ENCODE measurements at regions not wholly inside any gene's neighbourhood (a gene's known extent, or its start where the extent isn't known, plus 50 kb on each side); places are given as distances from the start of the nearest gene placed in this dataset.
"Not testable (repeated sequence)": the region's sequence is repeated elsewhere in the genome, so short reads cannot be mapped to it uniquely, and the experiment has no call there.

GRCh38 chr4:108458681-108459080 lies 161.7 kb upstream of the RPL34 start:
- DNase-seq (ENCODE audit: low read depth in 3 of 3), result no peak

GRCh38 chr4:108454227-108454626 lies 166.1 kb upstream of the RPL34 start:
- no peak for DNase-seq (ENCODE audit: low read depth in 3 of 3)

GRCh38 chr4:108453366-108453765 lies 167.0 kb upstream of the RPL34 start:
- no peak for DNase-seq (ENCODE audit: low read depth in 3 of 3)

- DNase-seq (ENCODE audit: low read depth in 3 of 3), result no peak
Measured at GRCh38 chr4:108450236-108450898, 170.0 kb upstream of the RPL34 start.

- DNase-seq (ENCODE audit: low read depth in 3 of 3), result no peak
Measured at GRCh38 chr4:108449129-108449528, 171.2 kb upstream of the RPL34 start.

GRCh38 chr4:108446556-108446955 lies 173.8 kb upstream of the RPL34 start:
- DNase-seq (ENCODE audit: low read depth in 3 of 3), result no peak

- DNase-seq (ENCODE audit: low read depth in 3 of 3), result no peak
Measured at GRCh38 chr4:108445716-108446115, 174.7 kb upstream of the RPL34 start.

- DNase-seq (ENCODE audit: low read depth in 3 of 3), result no peak
Measured at GRCh38 chr4:108443585-108443984, 176.8 kb upstream of the RPL34 start.

- DNase-seq (ENCODE audit: low read depth in 3 of 3), result no peak
Measured at GRCh38 chr4:108433832-108434231, 186.5 kb upstream of the RPL34 start.

- DNase-seq (ENCODE audit: low read depth in 3 of 3), result not testable (repeated sequence)
Measured at GRCh38 chr4:108433394-108433793, 187.0 kb upstream of the RPL34 start.

- no peak for DNase-seq (ENCODE audit: low read depth in 3 of 3)
Measured at GRCh38 chr4:108432418-108432817, 188.0 kb upstream of the RPL34 start.

- DNase-seq (ENCODE audit: low read depth in 3 of 3), result no peak
Measured at GRCh38 chr4:108431986-108432385, 188.4 kb upstream of the RPL34 start.

- no peak for DNase-seq (ENCODE audit: low read depth in 3 of 3)
Measured at GRCh38 chr4:108430921-108431320, 189.5 kb upstream of the RPL34 start.

GRCh38 chr4:108429662-108430061 lies 190.7 kb upstream of the RPL34 start:
- DNase-seq (ENCODE audit: low read depth in 3 of 3), result no peak

GRCh38 chr4:108428923-108429322 lies 191.5 kb upstream of the RPL34 start:
- DNase-seq (ENCODE audit: low read depth in 3 of 3), result no peak

GRCh38 chr4:108427946-108428485 lies 192.4 kb upstream of the RPL34 start:
- no peak for DNase-seq (ENCODE audit: low read depth in 3 of 3)

- no peak for DNase-seq (ENCODE audit: low read depth in 3 of 3)
Measured at GRCh38 chr4:108426493-108426892, 193.9 kb upstream of the RPL34 start.

GRCh38 chr4:108425988-108426387 lies 194.4 kb upstream of the RPL34 start:
- DNase-seq (ENCODE audit: low read depth in 3 of 3), result no peak

GRCh38 chr4:108417923-108418322 lies 202.5 kb upstream of the RPL34 start:
- no peak for DNase-seq (ENCODE audit: low read depth in 3 of 3)

GRCh38 chr4:108416831-108417230 lies 203.5 kb upstream of the RPL34 start:
- DNase-seq (ENCODE audit: low read depth in 3 of 3), result no peak

GRCh38 chr4:108415389-108415788 lies 205.0 kb upstream of the RPL34 start:
- no peak for DNase-seq (ENCODE audit: low read depth in 3 of 3)

GRCh38 chr4:108411836-108412235 lies 208.5 kb upstream of the RPL34 start:
- DNase-seq (ENCODE audit: low read depth in 3 of 3), result no peak

- not testable (repeated sequence) for DNase-seq (ENCODE audit: low read depth in 3 of 3)
Measured at GRCh38 chr4:108409691-108410090, 210.7 kb upstream of the RPL34 start.

GRCh38 chr4:108405586-108405985 lies 214.8 kb upstream of the RPL34 start:
- DNase-seq (ENCODE audit: low read depth in 3 of 3), result no peak

All from stimulated activated CD4-positive, alpha-beta T cell treated with anti-CD3 and anti-CD28 coated beads, TNF-alpha, amount 100 ng/mL, for 4 hours (primary cell).